ENCODE measurements at regions not wholly inside any gene's neighbourhood (a gene's known extent, or its start where the extent isn't known, plus 50 kb on each side); places are given as distances from the start of the nearest gene placed in this dataset.

DNA sequence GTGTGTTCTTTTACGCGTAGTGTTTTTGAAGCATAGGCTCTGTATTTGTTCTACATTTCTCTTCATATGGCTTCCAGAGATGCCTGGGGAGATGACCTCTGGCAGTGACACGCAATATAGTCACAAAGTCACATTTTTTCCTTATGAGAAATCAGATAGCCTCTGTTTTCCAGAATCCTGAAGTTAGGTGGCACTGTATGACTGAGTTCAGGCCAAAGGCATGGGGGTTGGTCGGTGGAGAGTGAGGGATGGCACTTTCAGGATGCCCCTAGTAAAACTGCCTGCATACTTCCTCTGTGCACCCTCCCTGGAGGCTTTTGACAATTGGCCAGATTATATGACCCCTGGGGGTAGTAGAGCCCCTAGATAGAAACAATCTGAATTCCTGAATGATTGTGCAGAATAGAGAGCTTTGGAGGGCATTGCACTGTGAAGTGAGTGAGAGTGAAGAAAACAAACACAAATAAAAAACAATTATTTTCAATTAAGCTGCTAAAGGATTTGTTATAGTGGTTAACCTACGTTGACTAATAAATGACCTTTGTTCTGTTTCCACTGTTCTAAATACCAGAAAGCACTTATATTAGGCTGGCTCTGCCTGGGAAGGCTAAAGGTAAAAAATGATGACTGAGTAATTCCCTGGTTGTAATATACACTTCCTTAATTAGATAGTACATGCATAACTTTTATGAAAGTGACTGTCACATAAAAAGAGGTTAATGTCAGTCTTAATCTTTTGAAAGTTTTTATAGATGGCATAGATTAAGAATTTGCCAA, 1660.8 kb downstream of the PLA2G4A start:
- TF ChIP-seq EZH2 (IDR thresholded peaks at IDR 0.05) (no peak), POLR2AphosphoS5 (IDR thresholded peaks at IDR 0.05; ENCODE audit: borderline replicate concordance, low read depth, low read length) (no peak)

Measured in SK-N-MC (cell line).